ENCODE measurements at regions not wholly inside any gene's neighbourhood (a gene's known extent, or its start where the extent isn't known, plus 50 kb on each side); places are given as distances from the start of the nearest gene placed in this dataset.

DNA sequence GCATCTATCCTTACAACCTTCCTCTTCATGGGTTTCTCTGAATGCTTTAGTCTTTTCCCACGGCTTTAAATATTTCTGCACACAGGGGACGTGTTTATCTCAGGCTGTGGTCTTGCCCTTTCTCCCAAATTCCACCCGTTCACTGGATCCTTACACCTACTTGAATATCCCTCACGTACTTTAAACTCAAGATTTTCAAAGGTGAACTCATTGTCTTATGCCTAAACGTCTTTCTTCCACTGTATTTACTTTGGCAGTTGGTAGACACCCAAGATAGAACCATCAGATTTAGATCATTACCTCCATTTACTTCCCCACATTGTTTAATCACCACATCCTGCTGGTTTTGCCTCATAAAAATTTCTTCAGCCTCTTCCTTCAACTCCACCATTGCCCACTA is 269.2 kb downstream of the CBLL2 start:
- TF ChIP-seq, protein P1, sequence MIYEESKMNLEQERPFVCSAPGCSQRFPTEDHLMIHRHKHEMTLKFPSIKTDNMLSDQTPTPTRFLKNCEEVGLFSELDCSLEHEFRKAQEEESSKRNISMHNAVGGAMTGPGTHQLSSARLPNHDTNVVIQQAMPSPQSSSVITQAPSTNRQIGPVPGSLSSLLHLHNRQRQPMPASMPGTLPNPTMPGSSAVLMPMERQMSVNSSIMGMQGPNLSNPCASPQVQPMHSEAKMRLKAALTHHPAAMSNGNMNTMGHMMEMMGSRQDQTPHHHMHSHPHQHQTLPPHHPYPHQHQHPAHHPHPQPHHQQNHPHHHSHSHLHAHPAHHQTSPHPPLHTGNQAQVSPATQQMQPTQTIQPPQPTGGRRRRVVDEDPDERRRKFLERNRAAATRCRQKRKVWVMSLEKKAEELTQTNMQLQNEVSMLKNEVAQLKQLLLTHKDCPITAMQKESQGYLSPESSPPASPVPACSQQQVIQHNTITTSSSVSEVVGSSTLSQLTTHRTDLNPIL (CRISPR knock-in tag; IDR thresholded peaks at IDR 0.05; ENCODE audit: low read depth): no peak
- TF ChIP-seq OSR1 (CRISPR knock-in tag; IDR thresholded peaks at IDR 0.05): no peak
